HepG2 (cell line): ENCODE measurements at regions not wholly inside any gene's neighbourhood (a gene's known extent, or its start where the extent isn't known, plus 50 kb on each side); places are given as distances from the start of the nearest gene placed in this dataset.

Source experiments
- CREB1 ChIP-seq, 2 experiments: fragments of 450-650 bp in 1 of 2; IDR thresholded peaks; 2 replicates each; pipeline ENCODE4 v1.6.1; 2016 to 2017; ENCODE audit warnings: control low read depth in 1 of 2, mild to moderate bottlenecking in 1 of 2, missing compliant biosample characterization in 1 of 2, missing genetic modification characterization in 1 of 2
- FOXA3 ChIP-seq: IDR thresholded peaks from 2 replicates; pipeline ENCODE4 v1.6.1; 2016; ENCODE audit warnings: missing genetic modification reagents, missing compliant biosample characterization
- GABPB1 ChIP-seq: IDR thresholded peaks from 2 replicates; pipeline ENCODE4 v1.6.1; 2016; ENCODE audit warnings: mild to moderate bottlenecking, missing genetic modification reagents, moderate library complexity, missing compliant biosample characterization
- NKX3-1 ChIP-seq: sonication (generic); formaldehyde crosslinking; IDR thresholded peaks from 2 replicates; pipeline ENCODE4 v1.5.0; 2020; ENCODE audit warnings: missing genetic modification reagents
- PCBP2 ChIP-seq: fragments of 200-400 bp; formaldehyde crosslinking; optimal IDR thresholded peaks from 2 replicates; pipeline ENCODE3; 2018; ENCODE audit warnings: low read length, low read depth; ENCODE audit not compliant: poor library complexity, severe bottlenecking
- SNAI1 ChIP-seq: sonication (generic); formaldehyde crosslinking; IDR thresholded peaks from 2 replicates; pipeline ENCODE4 v1.5.0; 2020; ENCODE audit warnings: mild to moderate bottlenecking, missing genetic modification reagents, borderline replicate concordance
- SP140L ChIP-seq: sonication (generic); formaldehyde crosslinking; IDR thresholded peaks from 2 replicates; pipeline ENCODE4 v1.4.0; 2020; ENCODE audit warnings: missing genetic modification reagents, borderline replicate concordance
- SRSF9 ChIP-seq: fragments of 200-400 bp; formaldehyde crosslinking; IDR thresholded peaks from 2 replicates; pipeline ENCODE4 v1.6.1; 2018; ENCODE audit warnings: borderline replicate concordance, mild to moderate bottlenecking, low read depth, low read length; ENCODE audit not compliant: insufficient read depth, poor library complexity, severe bottlenecking
- ZFP91 ChIP-seq: sonication (generic); formaldehyde crosslinking; IDR thresholded peaks from 2 replicates; pipeline ENCODE4 v1.9.0; 2022; ENCODE audit warnings: missing genetic modification reagents, mild to moderate bottlenecking, borderline replicate concordance
- ZKSCAN1 ChIP-seq: fragments of 150-350 bp; IDR thresholded peaks from 2 replicates; pipeline ENCODE4 v1.6.1; 2014; ENCODE audit warnings: low read length
- ZNF205 ChIP-seq: IDR thresholded peaks from 2 replicates; pipeline ENCODE4 v1.6.1; 2018; ENCODE audit warnings: missing biosample characterization, missing genetic modification reagents
- ZNF367 ChIP-seq: sonication (generic); formaldehyde crosslinking; IDR thresholded peaks from 2 replicates; pipeline ENCODE4 v1.4.0; 2020; ENCODE audit warnings: missing genetic modification reagents, borderline replicate concordance
- ZUFSP ChIP-seq: sonication (generic); formaldehyde crosslinking; IDR thresholded peaks from 2 replicates; pipeline ENCODE4 v1.9.0; 2021; ENCODE audit warnings: missing genetic modification reagents, mild to moderate bottlenecking, borderline replicate concordance
- TF ChIP-seq, protein P1 (sequence below): sonication (generic); formaldehyde crosslinking; IDR thresholded peaks from 2 replicates; pipeline ENCODE4 v1.4.0; 2020; ENCODE audit warnings: missing genetic modification reagents
- TF ChIP-seq, protein P2 (sequence below): sonication (generic); formaldehyde crosslinking; IDR thresholded peaks from 2 replicates; pipeline ENCODE4 v1.5.0; 2020; ENCODE audit warnings: mild to moderate bottlenecking, missing genetic modification reagents, borderline replicate concordance
- TF ChIP-seq, protein P3 (sequence below): sonication (generic); formaldehyde crosslinking; IDR thresholded peaks from 2 replicates; pipeline ENCODE4 v1.5.1; 2020; ENCODE audit warnings: missing genetic modification reagents, mild to moderate bottlenecking, borderline replicate concordance

- TF ChIP-seq, protein P1, sequence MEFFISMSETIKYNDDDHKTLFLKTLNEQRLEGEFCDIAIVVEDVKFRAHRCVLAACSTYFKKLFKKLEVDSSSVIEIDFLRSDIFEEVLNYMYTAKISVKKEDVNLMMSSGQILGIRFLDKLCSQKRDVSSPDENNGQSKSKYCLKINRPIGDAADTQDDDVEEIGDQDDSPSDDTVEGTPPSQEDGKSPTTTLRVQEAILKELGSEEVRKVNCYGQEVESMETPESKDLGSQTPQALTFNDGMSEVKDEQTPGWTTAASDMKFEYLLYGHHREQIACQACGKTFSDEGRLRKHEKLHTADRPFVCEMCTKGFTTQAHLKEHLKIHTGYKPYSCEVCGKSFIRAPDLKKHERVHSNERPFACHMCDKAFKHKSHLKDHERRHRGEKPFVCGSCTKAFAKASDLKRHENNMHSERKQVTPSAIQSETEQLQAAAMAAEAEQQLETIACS (CRISPR knock-in tag): no peak
- no peak for TF ChIP-seq SNAI1 (CRISPR knock-in tag)
- TF ChIP-seq ZKSCAN1: no peak
- TF ChIP-seq ZFP91 (CRISPR knock-in tag): no peak
- no peak for TF ChIP-seq NKX3-1
- TF ChIP-seq FOXA3 (CRISPR knock-in tag): no peak
- no peak for TF ChIP-seq PCBP2
- TF ChIP-seq, protein P2, sequence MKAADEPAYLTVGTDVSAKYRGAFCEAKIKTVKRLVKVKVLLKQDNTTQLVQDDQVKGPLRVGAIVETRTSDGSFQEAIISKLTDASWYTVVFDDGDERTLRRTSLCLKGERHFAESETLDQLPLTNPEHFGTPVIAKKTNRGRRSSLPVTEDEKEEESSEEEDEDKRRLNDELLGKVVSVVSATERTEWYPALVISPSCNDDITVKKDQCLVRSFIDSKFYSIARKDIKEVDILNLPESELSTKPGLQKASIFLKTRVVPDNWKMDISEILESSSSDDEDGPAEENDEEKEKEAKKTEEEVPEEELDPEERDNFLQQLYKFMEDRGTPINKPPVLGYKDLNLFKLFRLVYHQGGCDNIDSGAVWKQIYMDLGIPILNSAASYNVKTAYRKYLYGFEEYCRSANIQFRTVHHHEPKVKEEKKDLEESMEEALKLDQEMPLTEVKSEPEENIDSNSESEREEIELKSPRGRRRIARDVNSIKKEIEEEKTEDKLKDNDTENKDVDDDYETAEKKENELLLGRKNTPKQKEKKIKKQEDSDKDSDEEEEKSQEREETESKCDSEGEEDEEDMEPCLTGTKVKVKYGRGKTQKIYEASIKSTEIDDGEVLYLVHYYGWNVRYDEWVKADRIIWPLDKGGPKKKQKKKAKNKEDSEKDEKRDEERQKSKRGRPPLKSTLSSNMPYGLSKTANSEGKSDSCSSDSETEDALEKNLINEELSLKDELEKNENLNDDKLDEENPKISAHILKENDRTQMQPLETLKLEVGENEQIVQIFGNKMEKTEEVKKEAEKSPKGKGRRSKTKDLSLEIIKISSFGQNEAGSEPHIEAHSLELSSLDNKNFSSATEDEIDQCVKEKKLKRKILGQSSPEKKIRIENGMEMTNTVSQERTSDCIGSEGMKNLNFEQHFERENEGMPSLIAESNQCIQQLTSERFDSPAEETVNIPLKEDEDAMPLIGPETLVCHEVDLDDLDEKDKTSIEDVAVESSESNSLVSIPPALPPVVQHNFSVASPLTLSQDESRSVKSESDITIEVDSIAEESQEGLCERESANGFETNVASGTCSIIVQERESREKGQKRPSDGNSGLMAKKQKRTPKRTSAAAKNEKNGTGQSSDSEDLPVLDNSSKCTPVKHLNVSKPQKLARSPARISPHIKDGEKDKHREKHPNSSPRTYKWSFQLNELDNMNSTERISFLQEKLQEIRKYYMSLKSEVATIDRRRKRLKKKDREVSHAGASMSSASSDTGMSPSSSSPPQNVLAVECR (CRISPR knock-in tag): no peak
- TF ChIP-seq SRSF9: no peak
- no peak for TF ChIP-seq CREB1 (IDR thresholded peaks at IDR 0.05)
- no peak for TF ChIP-seq CREB1 (CRISPR knock-in tag; IDR thresholded peaks at IDR 0.05)
- no peak for TF ChIP-seq ZNF367
- no peak for TF ChIP-seq ZNF205 (CRISPR knock-in tag)
- no peak for TF ChIP-seq ZUFSP (CRISPR knock-in tag)
- TF ChIP-seq SP140L (CRISPR knock-in tag): no peak
- TF ChIP-seq GABPB1 (CRISPR knock-in tag): no peak
- TF ChIP-seq, protein P3, sequence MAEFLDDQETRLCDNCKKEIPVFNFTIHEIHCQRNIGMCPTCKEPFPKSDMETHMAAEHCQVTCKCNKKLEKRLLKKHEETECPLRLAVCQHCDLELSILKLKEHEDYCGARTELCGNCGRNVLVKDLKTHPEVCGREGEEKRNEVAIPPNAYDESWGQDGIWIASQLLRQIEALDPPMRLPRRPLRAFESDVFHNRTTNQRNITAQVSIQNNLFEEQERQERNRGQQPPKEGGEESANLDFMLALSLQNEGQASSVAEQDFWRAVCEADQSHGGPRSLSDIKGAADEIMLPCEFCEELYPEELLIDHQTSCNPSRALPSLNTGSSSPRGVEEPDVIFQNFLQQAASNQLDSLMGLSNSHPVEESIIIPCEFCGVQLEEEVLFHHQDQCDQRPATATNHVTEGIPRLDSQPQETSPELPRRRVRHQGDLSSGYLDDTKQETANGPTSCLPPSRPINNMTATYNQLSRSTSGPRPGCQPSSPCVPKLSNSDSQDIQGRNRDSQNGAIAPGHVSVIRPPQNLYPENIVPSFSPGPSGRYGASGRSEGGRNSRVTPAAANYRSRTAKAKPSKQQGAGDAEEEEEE: no peak
These were observed 294.2 kb downstream of the TDRD3 start (continued) for GRCh38 chr13:60691268-60691667.
